ENCODE measurements at regions not wholly inside any gene's neighbourhood (a gene's known extent, or its start where the extent isn't known, plus 50 kb on each side); places are given as distances from the start of the nearest gene placed in this dataset.

DNA sequence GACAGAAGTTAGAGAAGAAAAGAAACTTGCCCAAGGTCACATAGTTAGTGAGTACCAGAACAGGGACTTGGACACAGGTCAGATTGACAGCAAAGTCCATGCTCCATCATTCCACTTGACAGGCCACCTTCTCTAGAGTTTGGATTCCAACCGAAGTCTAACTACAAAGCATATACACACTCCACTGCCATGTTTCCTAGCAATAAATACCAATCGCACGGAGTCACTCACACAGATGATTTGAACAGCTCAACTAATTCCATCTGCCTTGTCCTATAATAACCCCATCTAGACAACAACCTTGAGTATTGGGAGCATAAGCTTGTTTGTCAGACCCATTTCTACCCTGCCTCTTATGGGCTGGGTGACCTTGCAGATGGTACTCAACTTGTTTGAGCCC lies 334.6 kb upstream of the MGAT5 start:
- no peak for FAIRE-seq
- peak; percentile 13 to 62 for DNase-seq
- Histone ChIP-seq H3K27me3 (ENCODE audit: control insufficient read depth in 3 of 3, insufficient read depth in 3 of 3, low read length in 3 of 3) (no peaks in the 10 kb centered on the region), H3K4me3 (ENCODE audit: low read depth in 1 of 3, low read length in 3 of 3) (no peak overlapping the region), H3K36me3 (ENCODE audit: control insufficient read depth in 3 of 3, insufficient read depth in 2 of 3, low read depth in 1 of 3, low read length in 3 of 3) (no peaks in the 10 kb centered on the region), H3K27ac (ENCODE audit: low read depth in 1 of 3, low read length in 2 of 3) (no peak overlapping the region), H3K9me3 (ENCODE audit: control insufficient read depth in 2 of 2, insufficient read depth in 1 of 2, low read depth in 1 of 2, low read length in 1 of 2) (no peaks in the 10 kb centered on the region), H3K4me1 (ENCODE audit: control insufficient read depth in 3 of 3, insufficient read depth in 2 of 3, low read depth in 1 of 3, low read length in 2 of 3) (no peaks in the 10 kb centered on the region)
- 26 to 43% (median 38%) methylated on average over 3 of the region's 3 CpGs for WGBS, 3 donors

DNA sequence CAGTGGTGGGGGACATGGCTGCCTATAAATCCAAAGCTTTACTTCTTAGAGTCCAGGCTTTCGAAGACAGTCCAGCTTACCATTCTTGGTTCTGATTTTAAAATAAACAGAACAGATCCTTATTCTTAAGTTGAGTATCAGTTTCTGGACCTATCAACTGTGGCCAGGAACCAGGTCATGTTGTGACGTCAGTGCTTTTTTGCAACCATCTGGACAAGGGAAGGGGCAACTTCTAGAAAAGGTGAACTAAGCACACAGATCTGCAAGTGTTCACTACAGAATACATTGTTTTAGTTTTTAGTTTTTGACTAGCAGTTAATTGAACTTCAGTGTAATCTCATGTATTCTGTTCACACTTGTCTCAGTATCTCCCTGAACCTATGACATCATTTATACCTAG lies 326.0 kb upstream of the MGAT5 start:
- Histone ChIP-seq H3K4me1 (ENCODE audit: control insufficient read depth in 3 of 3, insufficient read depth in 2 of 3, low read depth in 1 of 3, low read length in 2 of 3) (no peaks in the 10 kb centered on the region), H3K27ac (ENCODE audit: low read depth in 1 of 3, low read length in 2 of 3) (no peak overlapping the region), H3K9me3 (ENCODE audit: control insufficient read depth in 2 of 2, insufficient read depth in 1 of 2, low read depth in 1 of 2, low read length in 1 of 2) (no peaks in the 10 kb centered on the region), H3K36me3 (ENCODE audit: control insufficient read depth in 3 of 3, insufficient read depth in 2 of 3, low read depth in 1 of 3, low read length in 3 of 3) (no peaks in the 10 kb centered on the region), H3K4me3 (ENCODE audit: low read depth in 1 of 3, low read length in 3 of 3) (no peak overlapping the region), H3K27me3 (ENCODE audit: control insufficient read depth in 3 of 3, insufficient read depth in 3 of 3, low read length in 3 of 3) (no peaks in the 10 kb centered on the region)
- DNase-seq (no peak), FAIRE-seq (no peak)
- WGBS, 3 donors = 86 to 95% (median 92%) methylated on average over 2 of the region's 2 CpGs

DNA sequence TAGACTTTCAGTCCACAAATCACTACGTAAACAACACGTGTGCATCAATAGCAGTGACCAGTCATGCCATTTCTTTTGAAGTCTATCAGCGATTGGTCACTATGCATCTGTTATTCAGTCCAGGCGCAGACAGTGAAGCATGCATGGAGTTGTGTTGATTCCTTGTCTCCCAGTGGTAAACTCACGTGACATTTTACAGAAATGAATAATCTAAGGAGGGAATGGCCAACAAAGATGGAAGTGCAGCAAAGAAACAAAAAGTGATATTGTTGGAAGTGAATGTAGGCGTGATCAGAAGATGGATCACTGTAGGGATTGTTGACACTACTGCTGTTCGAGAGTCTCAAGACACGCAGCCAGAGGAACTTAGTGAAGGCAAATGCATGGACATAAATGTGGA lies 317.8 kb upstream of the MGAT5 start:
- DNase-seq (no peak), FAIRE-seq (no peak)
- WGBS, 3 donors = 86 to 89% (median 89%) methylated on average over 8 of the region's 8 CpGs
- Histone ChIP-seq H3K9me3 (ENCODE audit: control insufficient read depth in 2 of 2, insufficient read depth in 1 of 2, low read depth in 1 of 2, low read length in 1 of 2) (no peaks in the 10 kb centered on the region), H3K4me3 (ENCODE audit: low read depth in 1 of 3, low read length in 3 of 3) (no peak overlapping the region), H3K4me1 (ENCODE audit: control insufficient read depth in 3 of 3, insufficient read depth in 2 of 3, low read depth in 1 of 3, low read length in 2 of 3) (no peaks in the 10 kb centered on the region), H3K27me3 (ENCODE audit: control insufficient read depth in 3 of 3, insufficient read depth in 3 of 3, low read length in 3 of 3) (no peaks in the 10 kb centered on the region), H3K27ac (ENCODE audit: low read depth in 1 of 3, low read length in 2 of 3) (no peak overlapping the region), H3K36me3 (ENCODE audit: control insufficient read depth in 3 of 3, insufficient read depth in 2 of 3, low read depth in 1 of 3, low read length in 3 of 3) (no peaks in the 10 kb centered on the region)

DNA sequence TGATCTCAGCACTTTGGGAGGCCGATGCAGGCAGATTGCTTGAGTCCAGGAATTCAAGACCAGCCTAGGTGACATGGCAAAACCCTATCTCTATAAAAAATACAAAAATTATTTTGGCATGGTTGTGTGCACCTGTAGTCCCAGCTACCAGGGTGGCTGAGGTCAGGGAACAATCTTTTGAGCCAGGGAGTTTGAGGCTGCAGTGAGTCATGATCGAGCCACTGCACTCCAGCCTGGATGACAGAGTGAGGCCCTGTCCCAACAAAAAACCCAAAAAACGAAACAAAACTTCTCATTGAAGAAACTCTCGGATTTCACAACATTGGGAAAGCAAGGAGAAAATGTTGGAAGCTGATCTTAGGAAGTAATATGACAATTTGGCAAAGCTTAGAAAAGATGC lies 317.3 kb upstream of the MGAT5 start:
- FAIRE-seq (no peak), DNase-seq (no peak)
- Histone ChIP-seq H3K36me3 (ENCODE audit: control insufficient read depth in 3 of 3, insufficient read depth in 2 of 3, low read depth in 1 of 3, low read length in 3 of 3) (no peaks in the 10 kb centered on the region), H3K27ac (ENCODE audit: low read depth in 1 of 3, low read length in 2 of 3) (no peak overlapping the region), H3K4me3 (ENCODE audit: low read depth in 1 of 3, low read length in 3 of 3) (no peak overlapping the region), H3K9me3 (ENCODE audit: control insufficient read depth in 2 of 2, insufficient read depth in 1 of 2, low read depth in 1 of 2, low read length in 1 of 2) (no peaks in the 10 kb centered on the region), H3K27me3 (ENCODE audit: control insufficient read depth in 3 of 3, insufficient read depth in 3 of 3, low read length in 3 of 3) (no peaks in the 10 kb centered on the region), H3K4me1 (ENCODE audit: control insufficient read depth in 3 of 3, insufficient read depth in 2 of 3, low read depth in 1 of 3, low read length in 2 of 3) (no peaks in the 10 kb centered on the region)
- 75 to 84% (median 81%) methylated on average over 4 of the region's 4 CpGs for WGBS, 3 donors

DNA sequence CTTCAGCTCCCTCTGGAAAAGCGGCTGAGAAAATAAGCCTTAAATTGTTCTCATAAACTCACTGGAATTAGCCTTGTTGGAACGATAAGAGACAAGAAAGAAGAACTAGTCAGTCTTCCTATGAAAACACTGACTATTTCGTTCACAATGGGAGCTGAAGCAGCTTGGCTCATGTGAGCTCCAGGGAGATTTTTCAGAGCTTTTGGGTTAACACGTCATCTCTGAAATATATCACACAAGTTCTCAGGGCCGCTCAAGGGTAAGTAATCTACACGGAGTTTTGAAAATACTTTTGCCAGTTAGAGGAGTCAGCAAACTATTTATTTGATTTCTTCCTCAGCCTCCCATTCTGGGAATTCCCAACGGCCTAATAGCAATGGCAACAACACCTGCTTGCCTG lies 316.2 kb upstream of the MGAT5 start:
- Histone ChIP-seq H3K9me3 (ENCODE audit: control insufficient read depth in 2 of 2, insufficient read depth in 1 of 2, low read depth in 1 of 2, low read length in 1 of 2) (no peaks in the 10 kb centered on the region), H3K27ac (ENCODE audit: low read depth in 1 of 3, low read length in 2 of 3) (no peak overlapping the region), H3K4me3 (ENCODE audit: low read depth in 1 of 3, low read length in 3 of 3) (no peak overlapping the region), H3K4me1 (ENCODE audit: control insufficient read depth in 3 of 3, insufficient read depth in 2 of 3, low read depth in 1 of 3, low read length in 2 of 3) (no peaks in the 10 kb centered on the region), H3K27me3 (ENCODE audit: control insufficient read depth in 3 of 3, insufficient read depth in 3 of 3, low read length in 3 of 3) (no peaks in the 10 kb centered on the region), H3K36me3 (ENCODE audit: control insufficient read depth in 3 of 3, insufficient read depth in 2 of 3, low read depth in 1 of 3, low read length in 3 of 3) (no peaks in the 10 kb centered on the region)
- DNase-seq (no peak), FAIRE-seq (no peak)
- WGBS, 3 donors = 67 to 80% (median 76%) methylated on average over 7 of the region's 7 CpGs

DNA sequence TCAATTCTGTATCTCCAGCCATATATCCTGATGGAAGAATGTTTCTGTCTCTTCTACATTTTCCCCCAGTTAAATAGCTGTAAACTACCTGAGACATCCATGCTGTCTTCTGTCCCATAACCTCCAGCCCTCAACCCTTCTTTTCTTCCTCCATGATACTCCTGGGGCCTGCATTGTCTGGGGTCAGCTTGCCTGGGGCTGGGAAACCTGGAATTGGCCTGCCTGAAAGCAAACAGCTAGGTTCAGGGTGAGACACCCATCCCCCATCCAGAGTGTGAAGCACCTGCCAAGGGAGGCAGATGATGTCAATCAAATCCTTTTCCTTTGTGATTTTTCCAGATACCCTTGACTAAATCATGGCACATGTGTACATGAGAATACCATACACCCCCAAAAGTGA lies 313.7 kb upstream of the MGAT5 start:
- Histone ChIP-seq H3K27ac (ENCODE audit: low read depth in 1 of 3, low read length in 2 of 3) (no peak overlapping the region), H3K4me3 (ENCODE audit: low read depth in 1 of 3, low read length in 3 of 3) (no peak overlapping the region)
- FAIRE-seq = no peak

DNA sequence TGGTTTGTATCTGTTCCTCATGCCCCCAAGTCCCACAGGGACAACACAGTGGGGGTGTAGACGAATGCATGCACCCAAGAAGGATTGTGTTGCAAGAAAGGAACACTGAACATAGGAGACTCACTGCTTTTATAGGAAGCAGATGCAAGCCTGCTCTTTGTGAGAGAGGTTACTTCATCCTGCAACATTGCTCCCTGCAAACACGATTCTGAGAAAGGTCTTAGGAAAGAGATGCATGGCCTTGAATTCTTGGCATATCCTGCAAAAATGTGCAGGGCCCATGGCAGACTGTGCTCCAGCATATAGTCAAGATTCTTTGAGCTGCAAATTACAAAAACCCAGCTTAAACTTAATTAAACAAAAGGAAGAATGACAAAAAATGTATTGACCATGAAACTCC lies 312.2 kb upstream of the MGAT5 start:
- Histone ChIP-seq H3K27ac (ENCODE audit: low read depth in 1 of 3, low read length in 2 of 3) (no peak overlapping the region), H3K4me1 (ENCODE audit: control insufficient read depth in 3 of 3, insufficient read depth in 2 of 3, low read depth in 1 of 3, low read length in 2 of 3) (no peaks in the 10 kb centered on the region), H3K9me3 (ENCODE audit: control insufficient read depth in 2 of 2, insufficient read depth in 1 of 2, low read depth in 1 of 2, low read length in 1 of 2) (no peaks in the 10 kb centered on the region), H3K27me3 (ENCODE audit: control insufficient read depth in 3 of 3, insufficient read depth in 3 of 3, low read length in 3 of 3) (no peaks in the 10 kb centered on the region), H3K4me3 (ENCODE audit: low read depth in 1 of 3, low read length in 3 of 3) (no peak overlapping the region), H3K36me3 (ENCODE audit: control insufficient read depth in 3 of 3, insufficient read depth in 2 of 3, low read depth in 1 of 3, low read length in 3 of 3) (no peaks in the 10 kb centered on the region)
- DNase-seq (no peak), FAIRE-seq (no peak)
- WGBS, 3 donors = 23 to 26% (median 24%) methylated on average over 2 of the region's 2 CpGs

More for the DNA sequence above, 313.7 kb upstream of the MGAT5 start:
- no peaks in the 10 kb centered on the region for H3K27me3 ChIP-seq (ENCODE audit: control insufficient read depth in 3 of 3, insufficient read depth in 3 of 3, low read length in 3 of 3)
- no peaks in the 10 kb centered on the region for H3K4me1 ChIP-seq (ENCODE audit: control insufficient read depth in 3 of 3, insufficient read depth in 2 of 3, low read depth in 1 of 3, low read length in 2 of 3)
- H3K36me3 ChIP-seq (ENCODE audit: control insufficient read depth in 3 of 3, insufficient read depth in 2 of 3, low read depth in 1 of 3, low read length in 3 of 3) = no peaks in the 10 kb centered on the region
- H3K9me3 ChIP-seq (ENCODE audit: control insufficient read depth in 2 of 2, insufficient read depth in 1 of 2, low read depth in 1 of 2, low read length in 1 of 2) = no peaks in the 10 kb centered on the region
- DNase-seq = no peak

DNA sequence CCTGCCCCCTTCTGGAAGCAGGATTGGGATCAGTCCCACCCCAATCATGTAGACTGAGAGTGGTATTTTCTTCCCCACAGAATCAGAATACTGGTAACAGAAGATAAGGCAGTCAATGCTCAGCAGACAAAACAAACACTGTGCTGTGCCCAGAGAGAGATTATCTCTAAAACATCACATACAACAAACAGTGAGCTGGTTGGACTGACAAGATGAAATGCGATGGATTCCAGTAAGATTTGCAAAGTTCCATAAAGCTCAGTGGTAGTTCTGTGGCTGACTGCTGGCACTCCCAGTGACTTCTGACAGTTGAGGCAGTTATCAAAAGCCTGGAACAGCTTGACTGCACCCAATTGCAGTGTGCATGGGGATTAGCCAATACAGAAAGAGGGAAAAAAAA lies 311.5 kb upstream of the MGAT5 start:
- Histone ChIP-seq H3K27ac (ENCODE audit: low read depth in 1 of 3, low read length in 2 of 3) (no peak overlapping the region), H3K4me1 (ENCODE audit: control insufficient read depth in 3 of 3, insufficient read depth in 2 of 3, low read depth in 1 of 3, low read length in 2 of 3) (no peaks in the 10 kb centered on the region), H3K9me3 (ENCODE audit: control insufficient read depth in 2 of 2, insufficient read depth in 1 of 2, low read depth in 1 of 2, low read length in 1 of 2) (no peaks in the 10 kb centered on the region), H3K4me3 (ENCODE audit: low read depth in 1 of 3, low read length in 3 of 3) (no peak overlapping the region), H3K27me3 (ENCODE audit: control insufficient read depth in 3 of 3, insufficient read depth in 3 of 3, low read length in 3 of 3) (no peaks in the 10 kb centered on the region), H3K36me3 (ENCODE audit: control insufficient read depth in 3 of 3, insufficient read depth in 2 of 3, low read depth in 1 of 3, low read length in 3 of 3) (no peaks in the 10 kb centered on the region)
- WGBS, 3 donors = 68 to 85% (median 77%) methylated on average over 1 of the region's 1 CpG
- no peak for DNase-seq
- FAIRE-seq = no peak

DNA sequence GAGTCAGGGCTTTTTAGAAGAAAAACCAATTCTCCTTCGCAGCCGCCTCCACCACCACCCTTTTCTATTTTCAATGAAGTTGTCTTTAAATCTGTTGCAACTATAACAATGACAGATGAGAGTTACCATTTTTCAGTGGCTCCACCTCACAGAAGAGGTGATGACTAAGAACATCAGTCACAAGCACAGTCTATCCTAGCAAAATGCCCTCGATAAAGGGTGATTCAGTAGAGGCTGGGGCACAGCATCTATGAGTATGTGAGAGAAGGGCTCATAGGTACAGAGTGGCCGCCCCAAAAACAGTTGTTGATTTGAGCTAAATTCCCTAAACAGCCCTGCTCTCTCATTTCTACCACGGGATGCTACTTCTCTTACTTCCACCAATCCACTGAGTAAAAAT lies 310.8 kb upstream of the MGAT5 start:
- FAIRE-seq (no peak), DNase-seq (no peak)
- Histone ChIP-seq H3K36me3 (ENCODE audit: control insufficient read depth in 3 of 3, insufficient read depth in 2 of 3, low read depth in 1 of 3, low read length in 3 of 3) (no peaks in the 10 kb centered on the region), H3K27ac (ENCODE audit: low read depth in 1 of 3, low read length in 2 of 3) (no peak overlapping the region), H3K4me1 (ENCODE audit: control insufficient read depth in 3 of 3, insufficient read depth in 2 of 3, low read depth in 1 of 3, low read length in 2 of 3) (no peaks in the 10 kb centered on the region), H3K27me3 (ENCODE audit: control insufficient read depth in 3 of 3, insufficient read depth in 3 of 3, low read length in 3 of 3) (no peaks in the 10 kb centered on the region), H3K4me3 (ENCODE audit: low read depth in 1 of 3, low read length in 3 of 3) (no peak overlapping the region), H3K9me3 (ENCODE audit: control insufficient read depth in 2 of 2, insufficient read depth in 1 of 2, low read depth in 1 of 2, low read length in 1 of 2) (no peaks in the 10 kb centered on the region)
- 87 to 93% (median 89%) methylated on average over 5 of the region's 5 CpGs for WGBS, 3 donors
